ENCODE measurements at regions not wholly inside any gene's neighbourhood (a gene's known extent, or its start where the extent isn't known, plus 50 kb on each side); places are given as distances from the start of the nearest gene placed in this dataset.

GRCh38 chr10:121102706-121103105, 251.5 kb downstream of the WDR11 start:
- TF ChIP-seq, protein P1, sequence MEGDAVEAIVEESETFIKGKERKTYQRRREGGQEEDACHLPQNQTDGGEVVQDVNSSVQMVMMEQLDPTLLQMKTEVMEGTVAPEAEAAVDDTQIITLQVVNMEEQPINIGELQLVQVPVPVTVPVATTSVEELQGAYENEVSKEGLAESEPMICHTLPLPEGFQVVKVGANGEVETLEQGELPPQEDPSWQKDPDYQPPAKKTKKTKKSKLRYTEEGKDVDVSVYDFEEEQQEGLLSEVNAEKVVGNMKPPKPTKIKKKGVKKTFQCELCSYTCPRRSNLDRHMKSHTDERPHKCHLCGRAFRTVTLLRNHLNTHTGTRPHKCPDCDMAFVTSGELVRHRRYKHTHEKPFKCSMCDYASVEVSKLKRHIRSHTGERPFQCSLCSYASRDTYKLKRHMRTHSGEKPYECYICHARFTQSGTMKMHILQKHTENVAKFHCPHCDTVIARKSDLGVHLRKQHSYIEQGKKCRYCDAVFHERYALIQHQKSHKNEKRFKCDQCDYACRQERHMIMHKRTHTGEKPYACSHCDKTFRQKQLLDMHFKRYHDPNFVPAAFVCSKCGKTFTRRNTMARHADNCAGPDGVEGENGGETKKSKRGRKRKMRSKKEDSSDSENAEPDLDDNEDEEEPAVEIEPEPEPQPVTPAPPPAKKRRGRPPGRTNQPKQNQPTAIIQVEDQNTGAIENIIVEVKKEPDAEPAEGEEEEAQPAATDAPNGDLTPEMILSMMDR (IDR thresholded peaks at IDR 0.05) = no peak
- H3K27ac Mint-ChIP-seq (ENCODE audit: unreplicated experiment) = no peak overlapping the region
- no peak overlapping the region for H3K4me3 Mint-ChIP-seq (ENCODE audit: unreplicated experiment)
- peaks cover 3% of the 10 kb centered on the region for H3K4me1 Mint-ChIP-seq (ENCODE audit: unreplicated experiment)
- no peaks in the 10 kb centered on the region for H3K27me3 Mint-ChIP-seq (ENCODE audit: unreplicated experiment)
- no peaks in the 10 kb centered on the region for H3K36me3 Mint-ChIP-seq (ENCODE audit: unreplicated experiment)
- DNase-seq (ENCODE audit: extremely low spot score, unreplicated experiment) = no peak
- H3K9me3 Mint-ChIP-seq (ENCODE audit: unreplicated experiment) = no peaks in the 10 kb centered on the region

- DNase-seq (ENCODE audit: extremely low spot score, unreplicated experiment) = no peak
- H3K4me3 Mint-ChIP-seq (ENCODE audit: unreplicated experiment) = no peak overlapping the region
- peaks cover 3% of the 10 kb centered on the region for H3K27me3 Mint-ChIP-seq (ENCODE audit: unreplicated experiment)
- no peaks in the 10 kb centered on the region for H3K4me1 Mint-ChIP-seq (ENCODE audit: unreplicated experiment)
- H3K9me3 Mint-ChIP-seq (ENCODE audit: unreplicated experiment) = no peaks in the 10 kb centered on the region
- H3K27ac Mint-ChIP-seq (ENCODE audit: unreplicated experiment) = no peak overlapping the region
- no peaks in the 10 kb centered on the region for H3K36me3 Mint-ChIP-seq (ENCODE audit: unreplicated experiment)
- TF ChIP-seq, protein P1 (IDR thresholded peaks at IDR 0.05) = no peak
Observed at GRCh38 chr10:121104476-121105111, 253.4 kb downstream of the WDR11 start.

DNA sequence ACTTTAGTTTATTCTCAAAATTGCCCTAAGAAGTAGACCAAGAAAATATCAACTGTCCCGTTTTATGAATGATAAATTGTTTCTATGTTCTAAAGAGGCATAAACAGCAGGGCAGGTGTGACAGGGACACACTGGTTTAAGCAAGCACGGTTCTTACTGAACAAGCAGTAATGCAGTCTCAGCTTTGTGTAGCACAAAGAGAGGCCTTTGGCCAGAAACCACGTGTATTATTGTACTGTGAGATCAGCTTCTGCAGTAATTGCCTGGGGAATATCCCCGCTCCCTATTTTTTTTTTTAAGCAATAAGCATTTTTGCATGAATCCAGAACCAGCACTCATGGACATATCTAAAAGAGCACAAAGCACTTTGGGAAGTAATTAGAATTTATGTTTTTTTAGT, 255.4 kb downstream of the WDR11 start:
- DNase-seq (ENCODE audit: extremely low spot score, unreplicated experiment) = no peak
- TF ChIP-seq, protein P1 (IDR thresholded peaks at IDR 0.05) = no peak
- Mint-ChIP-seq H3K4me3 (ENCODE audit: unreplicated experiment) (no peak overlapping the region), H3K27ac (ENCODE audit: unreplicated experiment) (no peak overlapping the region), H3K9me3 (ENCODE audit: unreplicated experiment) (no peaks in the 10 kb centered on the region), H3K4me1 (ENCODE audit: unreplicated experiment) (peaks cover 3% of the 10 kb centered on the region), H3K36me3 (ENCODE audit: unreplicated experiment) (no peaks in the 10 kb centered on the region), H3K27me3 (ENCODE audit: unreplicated experiment) (peaks cover 17% of the 10 kb centered on the region)

GRCh38 chr10:121108051-121108450, 256.9 kb downstream of the WDR11 start:
- TF ChIP-seq, protein P1 (IDR thresholded peaks at IDR 0.05) = no peak
- H3K9me3 Mint-ChIP-seq (ENCODE audit: unreplicated experiment) = no peaks in the 10 kb centered on the region
- no peak overlapping the region for H3K4me3 Mint-ChIP-seq (ENCODE audit: unreplicated experiment)
- no peak overlapping the region for H3K27ac Mint-ChIP-seq (ENCODE audit: unreplicated experiment)
- H3K36me3 Mint-ChIP-seq (ENCODE audit: unreplicated experiment) = no peaks in the 10 kb centered on the region
- peaks cover 18% of the 10 kb centered on the region for H3K27me3 Mint-ChIP-seq (ENCODE audit: unreplicated experiment)
- DNase-seq (ENCODE audit: extremely low spot score, unreplicated experiment) = no peak
- H3K4me1 Mint-ChIP-seq (ENCODE audit: unreplicated experiment) = peaks cover 18% of the 10 kb centered on the region

- H3K4me1 Mint-ChIP-seq (ENCODE audit: unreplicated experiment) = peaks cover 20% of the 10 kb centered on the region
- H3K36me3 Mint-ChIP-seq (ENCODE audit: unreplicated experiment) = no peaks in the 10 kb centered on the region
- H3K27ac Mint-ChIP-seq (ENCODE audit: unreplicated experiment) = no peak overlapping the region
- TF ChIP-seq, protein P1 (IDR thresholded peaks at IDR 0.05) = no peak
- H3K27me3 Mint-ChIP-seq (ENCODE audit: unreplicated experiment) = peaks cover 21% of the 10 kb centered on the region
- H3K9me3 Mint-ChIP-seq (ENCODE audit: unreplicated experiment) = peaks cover 3% of the 10 kb centered on the region
- no peak overlapping the region for H3K4me3 Mint-ChIP-seq (ENCODE audit: unreplicated experiment)
- no peak for DNase-seq (ENCODE audit: extremely low spot score, unreplicated experiment)
Observed at GRCh38 chr10:121110369-121110768, 259.2 kb downstream of the WDR11 start.
